Esophagus squamous epithelium (tissue), 4 donors: ENCODE measurements at regions not wholly inside any gene's neighbourhood (a gene's known extent, or its start where the extent isn't known, plus 50 kb on each side); places are given as distances from the start of the nearest gene placed in this dataset.

Experiments
- POLR2A ChIP-seq, 4 donors: fragments of 450-650 bp; IDR thresholded peaks; one replicate each; pipeline ENCODE4 v1.6.1; 2017; ENCODE audit warnings: antibody characterized with exemption in 4 of 4, mild to moderate bottlenecking in 4 of 4, moderate library complexity in 3 of 4
- TF ChIP-seq, protein P1 (sequence below), 6 experiments: fragments of 450-650 bp in 4 of 6; fragments of 200-600 bp in 2 of 6; sonication (generic) in 2 of 6; IDR thresholded peaks; one replicate each; pipeline ENCODE4 v1.5.1; 2016 to 2019; ENCODE audit warnings: antibody characterized with exemption in 6 of 6, mild to moderate bottlenecking in 4 of 6, moderate library complexity in 4 of 6

DNA sequence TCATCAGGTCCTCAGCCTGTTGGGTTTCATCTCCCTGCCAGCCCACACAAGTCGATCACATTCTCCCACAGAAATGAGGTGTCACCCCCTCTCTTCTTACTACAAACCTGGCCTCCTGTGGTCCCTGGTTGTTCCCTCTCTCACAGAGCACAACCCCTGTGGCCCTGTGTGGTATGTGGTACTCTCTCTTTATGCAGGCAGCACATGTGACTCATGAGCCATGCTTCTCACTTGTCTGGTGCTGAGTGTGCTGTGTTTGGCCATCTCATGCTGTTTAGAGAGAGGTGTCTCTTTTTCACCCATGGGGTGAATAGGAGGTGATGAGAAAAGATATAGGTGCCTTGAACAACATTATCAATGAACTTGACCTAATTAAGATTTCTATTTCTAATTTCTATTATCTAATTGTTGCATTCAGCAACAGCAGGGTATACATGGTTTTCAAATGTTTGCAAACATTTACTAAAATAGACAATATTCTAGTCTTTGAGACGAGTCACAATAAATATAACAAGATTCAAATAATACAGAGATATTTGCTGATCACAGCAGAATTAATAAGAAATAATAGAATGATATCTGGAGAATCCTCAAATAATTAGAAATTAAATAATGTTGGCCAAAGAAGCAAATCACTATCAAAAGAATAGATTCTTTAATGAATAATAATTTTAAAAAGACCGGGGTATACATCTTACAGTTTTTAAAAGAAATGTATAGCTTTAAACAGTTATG, 633.8 kb upstream of the IGFBP3 start:
- TF ChIP-seq, protein P1, sequence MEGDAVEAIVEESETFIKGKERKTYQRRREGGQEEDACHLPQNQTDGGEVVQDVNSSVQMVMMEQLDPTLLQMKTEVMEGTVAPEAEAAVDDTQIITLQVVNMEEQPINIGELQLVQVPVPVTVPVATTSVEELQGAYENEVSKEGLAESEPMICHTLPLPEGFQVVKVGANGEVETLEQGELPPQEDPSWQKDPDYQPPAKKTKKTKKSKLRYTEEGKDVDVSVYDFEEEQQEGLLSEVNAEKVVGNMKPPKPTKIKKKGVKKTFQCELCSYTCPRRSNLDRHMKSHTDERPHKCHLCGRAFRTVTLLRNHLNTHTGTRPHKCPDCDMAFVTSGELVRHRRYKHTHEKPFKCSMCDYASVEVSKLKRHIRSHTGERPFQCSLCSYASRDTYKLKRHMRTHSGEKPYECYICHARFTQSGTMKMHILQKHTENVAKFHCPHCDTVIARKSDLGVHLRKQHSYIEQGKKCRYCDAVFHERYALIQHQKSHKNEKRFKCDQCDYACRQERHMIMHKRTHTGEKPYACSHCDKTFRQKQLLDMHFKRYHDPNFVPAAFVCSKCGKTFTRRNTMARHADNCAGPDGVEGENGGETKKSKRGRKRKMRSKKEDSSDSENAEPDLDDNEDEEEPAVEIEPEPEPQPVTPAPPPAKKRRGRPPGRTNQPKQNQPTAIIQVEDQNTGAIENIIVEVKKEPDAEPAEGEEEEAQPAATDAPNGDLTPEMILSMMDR (IDR thresholded peaks at IDR 0.05): no peak
- no peak for TF ChIP-seq POLR2A (IDR thresholded peaks at IDR 0.05)
